Psoas muscle (tissue), 7 donors: ENCODE measurements at regions not wholly inside any gene's neighbourhood (a gene's known extent, or its start where the extent isn't known, plus 50 kb on each side); places are given as distances from the start of the nearest gene placed in this dataset.
"Not testable (repeated sequence)": the region's sequence is repeated elsewhere in the genome, so short reads cannot be mapped to it uniquely, and the experiment has no call there.

Experiments used
- ATAC-seq, 4 donors: fragments of 200-7000 bp; cut with Tn5 transposase; one replicate each; pipeline ENCODE4 v1.9.1; 2020; ENCODE audit warnings: moderate library complexity in 3 of 4, mild to moderate bottlenecking in 2 of 4
- DNase-seq, 2 donors: peaks; one replicate each; pipeline ENCODE4 v3.0.0-alpha.2; 2020
- H3K27ac ChIP-seq: fragments of 200-600 bp; one replicate; pipeline ENCODE4 v1.8.0; 2022
- H3K27me3 ChIP-seq, 3 donors: fragments of 200-600 bp in 1 of 3; one replicate each; pipeline versions ENCODE4 v1.6.1 to v1.8.0; 2013 to 2022; ENCODE audit warnings: low read length in 2 of 3, mild to moderate bottlenecking in 2 of 3, moderate library complexity in 1 of 3; ENCODE audit not compliant: insufficient read depth in 3 of 3
- H3K36me3 ChIP-seq, 2 donors: fragments of 200-600 bp in 1 of 2; one replicate each; pipeline versions ENCODE4 v1.6.1 to v1.8.0; 2013 to 2022; ENCODE audit warnings: low read depth in 1 of 2, mild to moderate bottlenecking in 1 of 2, moderate library complexity in 1 of 2; ENCODE audit not compliant: insufficient read depth in 1 of 2
- H3K4me1 ChIP-seq: fragments of 200-600 bp; one replicate; pipeline ENCODE4 v1.8.0; 2022
- H3K4me3 ChIP-seq: fragments of 200-600 bp; one replicate; pipeline ENCODE4 v1.8.0; 2022; ENCODE audit warnings: mild to moderate bottlenecking
- H3K9me3 ChIP-seq: fragments of 200-600 bp; one replicate; pipeline ENCODE4 v1.8.0; 2022
- WGBS, 3 donors: extraction: QIAGEN DNeasy Blood & Tissue Kit; methylation state at CpG; one replicate each; pipeline versions ENCODE4 v1.1.6 to v1.1.7; 2013; 5-methylcytosine and 5-hydroxymethylcytosine counted together
- intact Hi-C, 2 donors: fragments of 100-400 bp; cut with DNase I; formaldehyde crosslinking; loops; one replicate each; pipeline versions ENCODE4 v1.11.0 to v1.14.2; 2022
- TF ChIP-seq, protein P1 (sequence below): fragments of 200-600 bp; IDR thresholded peaks from one replicate; pipeline ENCODE4 v1.8.0; 2022; ENCODE audit warnings: antibody characterized with exemption
- donor health status: healthy with polysubstance abuse.
- donor health status: DM: no; HTN: no; CAD: no; lungs with moderate emphysema.
- donor health status: Bipolar disorder and iron deficiency.
- donor health status: healthy.
- donor health status: DM: yes; HTN: yes; CAD: no.
- donor health status: DM: no; HTN: no; CAD: no.
- donor health status: DM: yes; HTN: yes; CAD: no.

DNA sequence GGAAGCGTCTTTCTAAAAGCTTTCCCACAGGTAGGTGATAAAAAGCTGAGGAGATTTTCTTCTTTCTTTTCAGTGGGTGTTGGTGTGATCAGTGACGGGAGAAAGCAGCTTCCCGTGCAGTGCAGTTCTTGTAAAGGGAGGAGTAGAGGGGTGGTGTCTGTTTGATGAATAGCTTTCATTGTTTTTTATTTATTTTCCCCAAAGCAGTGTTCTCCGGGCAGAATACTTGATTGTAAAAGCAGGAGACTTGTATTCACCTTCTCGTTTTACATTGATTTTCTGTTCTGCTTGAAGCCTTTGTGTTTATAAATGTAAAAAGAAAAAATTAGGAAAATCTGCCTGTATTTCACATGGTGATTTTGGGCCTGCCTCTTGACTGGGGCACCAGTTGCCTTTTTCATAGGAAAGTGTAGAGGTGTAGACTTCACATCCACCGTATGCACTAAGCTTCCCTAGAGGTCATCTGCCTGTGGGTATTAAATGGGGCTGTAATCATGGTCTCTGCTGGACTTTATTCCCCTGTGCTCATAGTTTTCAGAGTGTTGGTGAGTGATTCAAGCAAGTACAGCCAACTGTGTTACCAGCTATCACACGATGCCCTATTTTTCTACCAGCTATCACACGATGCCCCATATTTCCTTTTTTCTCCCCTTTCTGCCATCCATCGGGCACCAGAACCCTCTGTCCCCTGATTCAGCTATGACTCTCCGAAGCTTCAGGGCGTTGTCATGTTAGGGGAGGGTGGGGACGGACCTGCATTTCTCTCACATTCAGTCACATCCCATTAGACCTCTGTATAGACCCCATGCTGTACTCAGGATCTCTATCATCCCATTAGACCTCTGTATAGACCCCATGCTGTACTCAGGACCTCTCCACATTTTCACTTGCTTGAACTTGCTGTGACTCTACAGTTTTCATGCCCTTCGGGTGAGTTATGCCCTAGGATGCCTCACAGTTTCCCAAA is 526.5 kb downstream of the TRIML1 start:
- H3K36me3 ChIP-seq = no peaks in the 10 kb centered on the region
- H3K9me3 ChIP-seq = no peaks in the 10 kb centered on the region
- no peak overlapping the region for H3K4me3 ChIP-seq
- H3K4me1 ChIP-seq = no peaks in the 10 kb centered on the region
- 46 to 53% (median 49%) methylated on average over 13 of the region's 13 CpGs for WGBS, 3 donors
- no peak overlapping the region for H3K27ac ChIP-seq
- DNase-seq (no peak), ATAC-seq (no peak)
- intact Hi-C loops = no loop called here
- no peaks in the 10 kb centered on the region for H3K27me3 ChIP-seq
- TF ChIP-seq, protein P1, sequence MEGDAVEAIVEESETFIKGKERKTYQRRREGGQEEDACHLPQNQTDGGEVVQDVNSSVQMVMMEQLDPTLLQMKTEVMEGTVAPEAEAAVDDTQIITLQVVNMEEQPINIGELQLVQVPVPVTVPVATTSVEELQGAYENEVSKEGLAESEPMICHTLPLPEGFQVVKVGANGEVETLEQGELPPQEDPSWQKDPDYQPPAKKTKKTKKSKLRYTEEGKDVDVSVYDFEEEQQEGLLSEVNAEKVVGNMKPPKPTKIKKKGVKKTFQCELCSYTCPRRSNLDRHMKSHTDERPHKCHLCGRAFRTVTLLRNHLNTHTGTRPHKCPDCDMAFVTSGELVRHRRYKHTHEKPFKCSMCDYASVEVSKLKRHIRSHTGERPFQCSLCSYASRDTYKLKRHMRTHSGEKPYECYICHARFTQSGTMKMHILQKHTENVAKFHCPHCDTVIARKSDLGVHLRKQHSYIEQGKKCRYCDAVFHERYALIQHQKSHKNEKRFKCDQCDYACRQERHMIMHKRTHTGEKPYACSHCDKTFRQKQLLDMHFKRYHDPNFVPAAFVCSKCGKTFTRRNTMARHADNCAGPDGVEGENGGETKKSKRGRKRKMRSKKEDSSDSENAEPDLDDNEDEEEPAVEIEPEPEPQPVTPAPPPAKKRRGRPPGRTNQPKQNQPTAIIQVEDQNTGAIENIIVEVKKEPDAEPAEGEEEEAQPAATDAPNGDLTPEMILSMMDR = no peak

GRCh38 chr4:188678691-188679090 is 539.5 kb downstream of the TRIML1 start:
- intact Hi-C loops, H3K27me3 ChIP-seq, DNase-seq, H3K9me3 ChIP-seq, H3K36me3 ChIP-seq, ATAC-seq, H3K4me3 ChIP-seq, H3K27ac ChIP-seq, H3K4me1 ChIP-seq: not testable (repeated sequence)
- 94 to 98% (median 96%) methylated on average over 3 of the region's 3 CpGs for WGBS, 3 donors

GRCh38 chr4:188680004-188680666 is 540.9 kb downstream of the TRIML1 start:
- Histone ChIP-seq H3K36me3 (no peaks in the 10 kb centered on the region), H3K27me3 (no peaks in the 10 kb centered on the region), H3K9me3 (no peaks in the 10 kb centered on the region), H3K27ac (no peak overlapping the region), H3K4me3 (no peak overlapping the region), H3K4me1 (no peaks in the 10 kb centered on the region)
- intact Hi-C loops = no loop called here
- TF ChIP-seq, protein P1 = no peak
- WGBS, 3 donors = 66 to 74% (median 71%) methylated on average over 12 of the region's 12 CpGs
- DNase-seq (no peak), ATAC-seq (no peak)

- Histone ChIP-seq H3K27ac (no peak overlapping the region), H3K9me3 (no peaks in the 10 kb centered on the region), H3K36me3 (no peaks in the 10 kb centered on the region), H3K4me3 (no peak overlapping the region), H3K27me3 (no peaks in the 10 kb centered on the region), H3K4me1 (no peaks in the 10 kb centered on the region)
- no peak for DNase-seq
- intact Hi-C loops = no loop called here
- ATAC-seq = no peak
- 88 to 92% (median 92%) methylated on average over 14 of the region's 14 CpGs for WGBS, 3 donors
- TF ChIP-seq, protein P1 = no peak
These were observed 541.4 kb downstream of the TRIML1 start for GRCh38 chr4:188680667-188681063.

GRCh38 chr4:188682321-188682720 is 543.1 kb downstream of the TRIML1 start:
- intact Hi-C loops = no loop called here
- no peaks in the 10 kb centered on the region for H3K9me3 ChIP-seq
- TF ChIP-seq, protein P1 = no peak
- no peaks in the 10 kb centered on the region for H3K36me3 ChIP-seq
- no peak for ATAC-seq
- no peak overlapping the region for H3K4me3 ChIP-seq
- DNase-seq = no peak
- no peaks in the 10 kb centered on the region for H3K4me1 ChIP-seq
- WGBS, 3 donors = 21 to 47% (median 31%) methylated on average over 2 of the region's 2 CpGs
- no peak overlapping the region for H3K27ac ChIP-seq
- no peaks in the 10 kb centered on the region for H3K27me3 ChIP-seq
